H1 (cell line): ENCODE measurements at regions not wholly inside any gene's neighbourhood (a gene's known extent, or its start where the extent isn't known, plus 50 kb on each side); places are given as distances from the start of the nearest gene placed in this dataset.

Experiments used
- CTCF ChIA-PET: fragments of 300-600 bp; sonication (Branson Sonifier 250); formaldehyde crosslinking; loops from one replicate; lab custom pipeline; 2021; ENCODE audit not compliant: partially characterized antibody; lab: Charles Lee
- POLR2A ChIA-PET: fragments of 300-600 bp; sonication (Branson Sonifier 250); formaldehyde crosslinking; loops from one replicate; lab custom pipeline; 2021; ENCODE audit warnings: inconsistent platforms; ENCODE audit not compliant: partially characterized antibody; lab: Charles Lee
- DNase-seq, 2 experiments: peaks; one replicate each; pipeline versions ENCODE4 v3.0.0 to v3.0.0-alpha.2; 2010 to 2022; ENCODE audit warnings: low spot score in 2 of 2, low read depth in 1 of 2, mixed read lengths in 1 of 2
- FAIRE-seq: peaks from 2 replicates; lab custom pipeline; 2011; peaks lifted over from hg19 to GRCh38; lab: Jason Lieb, UNC
- H2AFZ ChIP-seq: 2 replicates; pipeline ENCODE4 v1.8.1; 2012; ENCODE audit warnings: low read length, inconsistent platforms
- H2AK5ac ChIP-seq: 2 replicates; pipeline ENCODE4 v1.6.1; 2013; ENCODE audit warnings: low read depth, low read length
- H2BK120ac ChIP-seq: replicated peaks from 2 replicates; pipeline ENCODE3; 2013; ENCODE audit warnings: low read depth, low read length, inconsistent platforms
- H2BK12ac ChIP-seq: 2 replicates; pipeline ENCODE4 v1.6.1; 2013; ENCODE audit warnings: low read depth, low read length
- H2BK15ac ChIP-seq: 2 replicates; pipeline ENCODE4 v1.6.1; 2013; ENCODE audit warnings: low read length
- H2BK20ac ChIP-seq: 2 replicates; pipeline ENCODE4 v1.6.1; 2013; ENCODE audit warnings: low read length
- H2BK5ac ChIP-seq: 2 replicates; pipeline ENCODE4 v1.6.1; 2013; ENCODE audit warnings: low read depth, low read length
- H3K14ac ChIP-seq: 2 replicates; pipeline ENCODE4 v1.6.1; 2013; ENCODE audit warnings: inconsistent platforms; ENCODE audit not compliant: insufficient read length
- H3K18ac ChIP-seq: 2 replicates; pipeline ENCODE4 v1.6.1; 2013; ENCODE audit warnings: low read length; ENCODE audit errors: extremely low read depth
- H3K23ac ChIP-seq: 2 replicates; pipeline ENCODE4 v1.6.1; 2013; ENCODE audit warnings: inconsistent platforms; ENCODE audit not compliant: insufficient read length
- H3K23me2 ChIP-seq: 2 replicates; pipeline ENCODE4 v1.6.1; 2013; ENCODE audit warnings: low read depth, low read length
- H3K27ac ChIP-seq: 2 replicates; pipeline ENCODE4 v1.6.1; 2011; ENCODE audit warnings: low read depth, low read length, inconsistent platforms
- H3K27me3 ChIP-seq, 4 experiments: replicated peaks in 1 of 4; 1 replicate in 1 of 4; 2 replicates in 3 of 4; pipeline versions ENCODE4 v1.6.1 to v1.8.1; 2011 to 2013; ENCODE audit warnings: low read length in 3 of 4, mild to moderate bottlenecking in 3 of 4, inconsistent platforms in 2 of 4, mixed read lengths in 2 of 4, moderate library complexity in 1 of 4; ENCODE audit not compliant: control insufficient read depth in 3 of 4, insufficient read depth in 3 of 4; ENCODE audit errors: extremely low read depth in 1 of 4
- H3K36me3 ChIP-seq, 4 experiments: 2 replicates each; pipeline versions ENCODE4 v1.6.1 to v1.8.1; 2011 to 2013; ENCODE audit warnings: mild to moderate bottlenecking in 4 of 4, low read length in 3 of 4, moderate library complexity in 2 of 4, control low read depth in 1 of 4, inconsistent platforms in 1 of 4; ENCODE audit not compliant: insufficient read depth in 4 of 4, control insufficient read depth in 2 of 4
- H3K4ac ChIP-seq: replicated peaks from 2 replicates; pipeline ENCODE3; 2013; ENCODE audit warnings: low read length, low read depth, mixed read lengths, inconsistent platforms; ENCODE audit not compliant: insufficient read length
- H3K4me1 ChIP-seq, 4 experiments: replicated peaks in 1 of 4; 1 replicate in 1 of 4; 2 replicates in 3 of 4; pipeline versions ENCODE4 v1.6.1 to v1.8.1; 2011 to 2013; ENCODE audit warnings: low read length in 3 of 4, inconsistent platforms in 2 of 4, mixed read lengths in 1 of 4; ENCODE audit not compliant: insufficient read depth in 4 of 4, control insufficient read depth in 3 of 4
- H3K4me2 ChIP-seq, 2 experiments: 2 replicates each; pipeline versions ENCODE4 v1.6.1 to v1.8.1; 2011 to 2013; ENCODE audit warnings: low read depth in 2 of 2, low read length in 2 of 2, control low read depth in 1 of 2, inconsistent platforms in 1 of 2, mild to moderate bottlenecking in 1 of 2; ENCODE audit not compliant: insufficient read depth in 1 of 2
- H3K4me3 ChIP-seq, 4 experiments: fragments of 200-600, 300-600 bp in 1 of 4; sonication (generic), shearing (Covaris generic), sonication (Bioruptor Twin) in 1 of 4; 2 replicates each; pipeline versions ENCODE4 v1.5.1 to v1.8.1; 2011 to 2016; ENCODE audit warnings: low read length in 4 of 4, low read depth in 3 of 4, control low read depth in 2 of 4, inconsistent platforms in 2 of 4, mild to moderate bottlenecking in 2 of 4, mixed read lengths in 1 of 4, moderate library complexity in 1 of 4; ENCODE audit not compliant: insufficient read depth in 2 of 4; ENCODE audit errors: extremely low read depth in 1 of 4
- H3K56ac ChIP-seq: replicated peaks from 2 replicates; pipeline ENCODE3; 2013; ENCODE audit warnings: low read depth, mild to moderate bottlenecking, mixed read lengths, low read length, inconsistent platforms; ENCODE audit not compliant: insufficient read length
- H3K79me1 ChIP-seq: 2 replicates; pipeline ENCODE4 v1.6.1; 2013; ENCODE audit warnings: low read depth, low read length, control low read depth
- H3K79me2 ChIP-seq, 2 experiments: 2 replicates each; pipeline versions ENCODE4 v1.6.1 to v1.8.1; 2012 to 2013; ENCODE audit warnings: low read length in 2 of 2, mild to moderate bottlenecking in 2 of 2, inconsistent platforms in 1 of 2; ENCODE audit not compliant: insufficient read depth in 2 of 2, control insufficient read depth in 1 of 2
- H3K9ac ChIP-seq, 4 experiments: replicated peaks in 1 of 4; 1 replicate in 1 of 4; 2 replicates in 3 of 4; pipeline versions ENCODE4 v1.6.1 to v1.8.1; 2011 to 2013; ENCODE audit warnings: low read depth in 3 of 4, low read length in 3 of 4, control low read depth in 2 of 4, mild to moderate bottlenecking in 2 of 4, moderate library complexity in 2 of 4, inconsistent platforms in 1 of 4; ENCODE audit errors: extremely low read depth in 1 of 4
- H3K9me3 ChIP-seq, 2 experiments: 2 replicates each; pipeline versions ENCODE4 v1.6.1 to v1.8.1; 2012 to 2013; ENCODE audit warnings: mild to moderate bottlenecking in 2 of 2, moderate library complexity in 2 of 2, control low read depth in 1 of 2, inconsistent platforms in 1 of 2, low read depth in 1 of 2, low read length in 1 of 2, mixed read lengths in 1 of 2; ENCODE audit not compliant: insufficient read depth in 2 of 2
- H4K20me1 ChIP-seq, 2 experiments: replicated peaks in 1 of 2; 2 replicates each; pipeline versions ENCODE3 to v1.8.1; 2011 to 2013; ENCODE audit warnings: inconsistent platforms in 2 of 2, low read length in 2 of 2, mild to moderate bottlenecking in 1 of 2; ENCODE audit not compliant: insufficient read depth in 2 of 2, control insufficient read depth in 1 of 2
- H4K5ac ChIP-seq: 2 replicates; pipeline ENCODE4 v1.6.1; 2013; ENCODE audit warnings: low read length, low read depth, mixed read lengths, inconsistent platforms; ENCODE audit not compliant: insufficient read length
- H4K8ac ChIP-seq: 2 replicates; pipeline ENCODE4 v1.8.0; 2013; ENCODE audit warnings: mild to moderate bottlenecking, moderate library complexity, low read length, inconsistent platforms; ENCODE audit not compliant: insufficient read depth; ENCODE audit errors: extremely low read depth
- H4K91ac ChIP-seq: replicated peaks from 2 replicates; pipeline ENCODE3; 2013; ENCODE audit warnings: low read length, mixed read lengths, inconsistent platforms; ENCODE audit not compliant: insufficient read length
- TAF7 ChIP-seq: optimal IDR thresholded peaks from 2 replicates; pipeline ENCODE3; 2011; ENCODE audit warnings: low read depth, mild to moderate bottlenecking, inconsistent platforms, low read length, moderate library complexity, borderline replicate concordance
- WGBS, 2 experiments: shearing (Covaris generic) in 1 of 2; methylation state at CpG; one replicate each; pipeline versions ENCODE4 v1.1.6 to v1.1.7; 2013 to 2015; ENCODE audit warnings: low lambda C conversion rate in 2 of 2, mixed read lengths in 2 of 2, inconsistent platforms in 1 of 2, low coverage in 1 of 2, missing lambda C conversion rate in 1 of 2; ENCODE audit not compliant: insufficient replicate concordance in 2 of 2, insufficient coverage in 1 of 2, insufficient read length in 1 of 2; ENCODE audit errors: extremely low coverage in 1 of 2, missing lambda C conversion rate in 1 of 2; 5-methylcytosine and 5-hydroxymethylcytosine counted together

DNA sequence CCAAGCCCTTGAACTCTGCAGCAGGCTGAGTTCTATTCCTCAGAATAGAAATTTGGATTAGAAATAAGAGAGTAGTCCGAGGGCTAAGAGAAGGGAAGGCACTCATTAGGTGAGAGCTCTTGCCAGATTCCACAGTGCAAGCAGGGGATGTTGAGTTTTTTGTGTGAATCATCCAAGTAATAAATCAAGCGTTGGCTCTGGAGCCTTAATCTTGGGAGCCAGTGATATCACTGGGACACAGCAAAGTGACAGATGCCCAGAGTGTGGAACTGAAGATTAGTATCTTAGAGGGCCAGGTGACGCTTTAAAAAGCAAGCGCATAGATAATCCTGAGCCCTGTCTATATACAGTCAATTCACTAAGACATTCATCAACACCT lies 60.3 kb downstream of the FOXD1 start:
- TF ChIP-seq TAF7 = no peak
- TF ChIP-seq, all 59 proteins: peak for 0
- no peaks in the 10 kb centered on the region for H3K36me3 ChIP-seq
- H2AK5ac ChIP-seq = no peak overlapping the region
- H3K23ac ChIP-seq = no peak overlapping the region
- no peak overlapping the region for H3K4me3 ChIP-seq
- H2BK15ac ChIP-seq = no peak overlapping the region
- H3K18ac ChIP-seq = no peak overlapping the region
- no peak overlapping the region for H2BK12ac ChIP-seq
- H3K4me2 ChIP-seq = no peak overlapping the region
- H4K8ac ChIP-seq = no peak overlapping the region
- no peaks in the 10 kb centered on the region for H3K4me1 ChIP-seq
- no peak overlapping the region for H3K4ac ChIP-seq
- CTCF ChIA-PET = interaction anchor here (0.9 to 2.2 kb wide), 6 partner anchors 10 to 170 kb away, joined by 3 to 8 read pairs (median 4); no protein-coding TSS in a partner anchor
- H3K79me2 ChIP-seq = no peaks in the 10 kb centered on the region
- no peak overlapping the region for H3K56ac ChIP-seq
- WGBS, 2 experiments = 94% methylated on average over 4 of the region's 4 CpGs; no CpG with 5 or more reads in 1 of the 2 experiments
- peaks cover 3 to 7% (median 5%) of the 10 kb centered on the region in 4 experiments; a peak in 5 of 7 replicates for H3K27me3 ChIP-seq
- DNase-seq = no peak
- no peak overlapping the region for H2BK120ac ChIP-seq
- no peak overlapping the region for H2BK20ac ChIP-seq
- H4K20me1 ChIP-seq = no peaks in the 10 kb centered on the region
- no peaks in the 10 kb centered on the region for H3K79me1 ChIP-seq
- POLR2A ChIA-PET = interaction anchor here (0.5 kb wide), 1 partner anchor 77 kb away, joined by 3 read pairs; no protein-coding TSS in a partner anchor
- no peak overlapping the region for H3K9ac ChIP-seq
- no peak overlapping the region for H2BK5ac ChIP-seq
- H3K14ac ChIP-seq = no peak overlapping the region
- no peaks in the 10 kb centered on the region for H3K23me2 ChIP-seq
- no peak for FAIRE-seq
- peaks cover 4 to 13% of the 10 kb centered on the region in 2 experiments; a peak in 2 of 4 replicates for H3K9me3 ChIP-seq
- H3K27ac ChIP-seq = no peak overlapping the region
- H4K91ac ChIP-seq = no peak overlapping the region
- H2AFZ ChIP-seq = no peak overlapping the region
- no peak overlapping the region for H4K5ac ChIP-seq
